PC-3 (cell line): ENCODE measurements at regions not wholly inside any gene's neighbourhood (a gene's known extent, or its start where the extent isn't known, plus 50 kb on each side); places are given as distances from the start of the nearest gene placed in this dataset.

ENCODE experiments used
- ATAC-seq: fragments of 200-7000 bp; cut with Tn5 transposase; 2 replicates; pipeline ENCODE4 v1.9.1; 2020; ENCODE audit warnings: mild to moderate bottlenecking, moderate library complexity
- BruUV-seq: library from RNA; stranded (reverse); fragments of 400-500 nt; replicated peaks from 2 replicates; lab custom pipeline; 2021; lab: Mats Ljungman, UMichigan
- CTCF ChIA-PET: fragments of 300-600 bp; sonication (Branson Sonifier 250); formaldehyde crosslinking; loops from one replicate; lab custom pipeline; 2022; ENCODE audit warnings: antibody characterized with exemption; lab: Charles Lee
- POLR2A ChIA-PET: fragments of 300-600 bp; sonication (Branson Sonifier 250); formaldehyde crosslinking; loops from one replicate; lab custom pipeline; 2022; ENCODE audit warnings: antibody characterized with exemption; ENCODE audit not compliant: unreplicated experiment; lab: Charles Lee
- DNase-seq: peaks from one replicate; pipeline ENCODE4 v3.0.0-alpha.2; 2015
- H2AFZ ChIP-seq: fragments of 300-600 bp; sonication (generic); 2 replicates; pipeline ENCODE4 v1.6.0; 2016; ENCODE audit warnings: antibody characterized with exemption, low read length
- H3F3A ChIP-seq: fragments of 300-600 bp; sonication (generic); one replicate; pipeline ENCODE4 v1.6.0; 2017; ENCODE audit warnings: antibody characterized with exemption, low read length, control low read depth, mild to moderate bottlenecking; ENCODE audit not compliant: unreplicated experiment
- H3K27ac ChIP-seq: fragments of 300-600 bp; sonication (generic); 2 replicates; pipeline ENCODE4 v1.5.1; 2016; ENCODE audit warnings: mild to moderate bottlenecking, low read length
- H3K27me3 ChIP-seq: fragments of 300-600 bp; sonication (generic); 2 replicates; pipeline ENCODE4 v1.6.1; 2016; ENCODE audit warnings: low read length, mixed read lengths
- H3K36me3 ChIP-seq: fragments of 300-600 bp; sonication (generic); 2 replicates; pipeline ENCODE4 v1.6.1; 2016; ENCODE audit warnings: low read depth, mixed run types, low read length, mixed read lengths
- H3K4me1 ChIP-seq: fragments of 300-600 bp; sonication (generic); 2 replicates; pipeline ENCODE4 v1.5.1; 2016; ENCODE audit warnings: low read length; ENCODE audit not compliant: insufficient read depth
- H3K4me2 ChIP-seq: fragments of 300-600 bp; sonication (generic); 2 replicates; pipeline ENCODE4 v1.6.0; 2016; ENCODE audit warnings: low read length
- H3K4me3 ChIP-seq: fragments of 300-600 bp; sonication (generic); 2 replicates; pipeline ENCODE4 v1.5.1; 2016; ENCODE audit warnings: mild to moderate bottlenecking, low read length, mixed read lengths
- H3K79me2 ChIP-seq: fragments of 300-600 bp; sonication (generic); 2 replicates; pipeline ENCODE4 v1.6.1; 2017; ENCODE audit warnings: low read length, mixed read lengths
- H3K9ac ChIP-seq: fragments of 300-600 bp; sonication (generic); 2 replicates; pipeline ENCODE4 v1.6.0; 2016; ENCODE audit warnings: mild to moderate bottlenecking, low read length
- H3K9me2 ChIP-seq: fragments of 300-600 bp; sonication (generic); replicated peaks from 2 replicates; pipeline ENCODE4 v1.6.1; 2016; ENCODE audit warnings: mixed run types, low read length, mixed read lengths
- H3K9me3 ChIP-seq: fragments of 300-600 bp; sonication (generic); 2 replicates; pipeline ENCODE4 v1.6.1; 2016; ENCODE audit warnings: low read length, mixed read lengths
- H4K20me1 ChIP-seq: fragments of 300-600 bp; sonication (generic); 2 replicates; pipeline ENCODE4 v1.6.1; 2016; ENCODE audit warnings: low read length, mixed read lengths
- EZH2 ChIP-seq: fragments of 300-600 bp; sonication (generic); IDR thresholded peaks from one replicate; pipeline ENCODE4 v1.6.1; 2017; ENCODE audit warnings: antibody characterized with exemption, mild to moderate bottlenecking, low read length; ENCODE audit not compliant: unreplicated experiment
- EZH2phosphoT487 ChIP-seq: fragments of 300-600 bp; sonication (generic); IDR thresholded peaks from 2 replicates; pipeline ENCODE4 v1.6.1; 2018; ENCODE audit warnings: mild to moderate bottlenecking, antibody characterized with exemption, low read length, borderline replicate concordance
- intact Hi-C: fragments of 100-400 bp; cut with micrococcal nuclease; formaldehyde crosslinking; loops from 2 replicates; pipeline ENCODE4 v1.9.0; 2023
- TF ChIP-seq, protein P1 (sequence below): fragments of 300-600 bp; sonication (generic); conservative IDR thresholded peaks from 2 replicates; pipeline ENCODE4 v1.5.1; 2017; ENCODE audit warnings: antibody characterized with exemption, low read depth, mild to moderate bottlenecking, low read length

DNA sequence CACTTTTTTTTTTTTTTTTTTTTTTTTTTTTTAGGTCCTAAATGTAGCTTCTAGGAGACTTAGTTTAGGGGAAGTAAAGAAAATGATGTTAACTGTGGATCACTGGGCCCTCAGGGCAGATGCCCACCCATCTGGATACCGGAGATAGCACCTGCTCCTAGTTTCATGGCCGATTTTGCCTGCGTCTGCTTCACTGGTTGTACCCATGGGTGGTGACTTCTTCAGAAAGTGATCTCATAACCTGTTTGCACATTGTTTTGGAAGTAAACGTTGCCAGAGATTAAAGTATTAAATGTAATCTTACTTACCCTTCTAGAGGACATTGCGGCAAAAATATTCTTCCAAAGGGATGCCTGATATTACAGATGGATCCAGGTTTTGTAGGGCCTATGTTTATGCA, 79.8 kb upstream of the SGK1 start:
- Histone ChIP-seq H3K9ac (no peak overlapping the region), H3K27me3 (no peaks in the 10 kb centered on the region), H3K4me1 (peaks cover 48% of the 10 kb centered on the region), H3F3A (no peaks in the 10 kb centered on the region), H3K9me2 (no peaks in the 10 kb centered on the region), H2AFZ (no peak overlapping the region), H3K36me3 (no peaks in the 10 kb centered on the region), H4K20me1 (no peaks in the 10 kb centered on the region), H3K27ac (no peak overlapping the region), H3K4me3 (no peak overlapping the region), H3K9me3 (no peaks in the 10 kb centered on the region), H3K79me2 (no peaks in the 10 kb centered on the region), H3K4me2 (no peak overlapping the region)
- intact Hi-C loops = no loop called here
- no TSS peak for BruUV-seq
- ChIA-PET POLR2A (no interaction called here), CTCF (no interaction called here)
- TF ChIP-seq EZH2phosphoT487 = no peak
- TF ChIP-seq EZH2 = no peak
- no peak for DNase-seq
- ATAC-seq = no peak

DNA sequence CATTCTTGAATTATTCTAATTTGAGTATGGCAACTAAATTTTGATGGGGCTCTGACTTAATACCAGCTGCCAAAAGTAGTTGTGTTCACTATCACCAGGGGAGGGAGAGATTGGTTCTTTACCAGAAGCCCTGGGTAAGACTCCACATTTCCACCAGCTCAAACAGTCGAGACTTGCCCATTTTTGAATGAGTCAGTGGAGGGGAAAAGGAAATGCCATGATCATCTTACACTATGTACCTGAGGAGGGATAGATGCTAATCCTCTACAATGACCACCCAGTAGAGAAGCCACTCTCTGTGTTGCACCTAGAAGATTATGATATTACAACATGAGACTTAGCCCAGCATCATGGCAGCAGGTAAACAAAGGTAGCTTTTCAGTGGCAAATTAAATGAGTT, 77.0 kb upstream of the SGK1 start:
- Histone ChIP-seq H3K4me1 (peaks cover 24% of the 10 kb centered on the region), H3K27me3 (no peaks in the 10 kb centered on the region), H3K4me2 (peak overlapping the region; percentile 8), H3K9me2 (no peaks in the 10 kb centered on the region), H3K27ac (peak overlapping the region; percentile 15; the same call in 1 of the 2 replicates), H3K9ac (no peak overlapping the region), H3F3A (no peaks in the 10 kb centered on the region), H3K36me3 (no peaks in the 10 kb centered on the region), H3K9me3 (no peaks in the 10 kb centered on the region), H2AFZ (no peak overlapping the region), H3K79me2 (no peaks in the 10 kb centered on the region), H4K20me1 (no peaks in the 10 kb centered on the region), H3K4me3 (no peak overlapping the region)
- TF ChIP-seq, protein P1, sequence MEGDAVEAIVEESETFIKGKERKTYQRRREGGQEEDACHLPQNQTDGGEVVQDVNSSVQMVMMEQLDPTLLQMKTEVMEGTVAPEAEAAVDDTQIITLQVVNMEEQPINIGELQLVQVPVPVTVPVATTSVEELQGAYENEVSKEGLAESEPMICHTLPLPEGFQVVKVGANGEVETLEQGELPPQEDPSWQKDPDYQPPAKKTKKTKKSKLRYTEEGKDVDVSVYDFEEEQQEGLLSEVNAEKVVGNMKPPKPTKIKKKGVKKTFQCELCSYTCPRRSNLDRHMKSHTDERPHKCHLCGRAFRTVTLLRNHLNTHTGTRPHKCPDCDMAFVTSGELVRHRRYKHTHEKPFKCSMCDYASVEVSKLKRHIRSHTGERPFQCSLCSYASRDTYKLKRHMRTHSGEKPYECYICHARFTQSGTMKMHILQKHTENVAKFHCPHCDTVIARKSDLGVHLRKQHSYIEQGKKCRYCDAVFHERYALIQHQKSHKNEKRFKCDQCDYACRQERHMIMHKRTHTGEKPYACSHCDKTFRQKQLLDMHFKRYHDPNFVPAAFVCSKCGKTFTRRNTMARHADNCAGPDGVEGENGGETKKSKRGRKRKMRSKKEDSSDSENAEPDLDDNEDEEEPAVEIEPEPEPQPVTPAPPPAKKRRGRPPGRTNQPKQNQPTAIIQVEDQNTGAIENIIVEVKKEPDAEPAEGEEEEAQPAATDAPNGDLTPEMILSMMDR = no peak
- intact Hi-C loops = no loop called here
- DNase-seq (peak; percentile 8), ATAC-seq (peak; percentile 49)
- ChIA-PET POLR2A (no interaction called here), CTCF (interaction anchor here (0.6 kb wide), 1 partner anchor 1028 kb away, joined by 3 read pairs; no protein-coding TSS in a partner anchor)
- BruUV-seq = no TSS peak

DNA sequence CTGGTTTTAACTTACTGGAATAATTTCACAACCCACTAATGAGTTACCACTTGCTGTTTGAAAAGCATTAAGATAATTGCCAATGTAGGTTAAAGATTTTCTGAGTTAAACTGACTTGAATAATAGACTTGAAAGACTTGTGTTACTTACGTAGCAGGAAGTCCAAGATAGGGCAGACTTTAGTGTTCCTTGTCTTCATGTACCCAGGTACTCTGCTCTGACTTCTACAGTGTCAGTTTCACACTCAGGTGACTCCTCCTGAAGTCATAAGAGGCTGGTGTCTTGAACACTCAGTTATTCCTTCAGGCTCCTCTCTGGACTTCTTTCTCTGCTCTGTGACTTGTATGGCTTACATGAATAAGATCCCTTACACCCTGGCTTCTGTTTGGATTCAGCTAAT, 76.3 kb upstream of the SGK1 start:
- no TSS peak for BruUV-seq
- no peaks in the 10 kb centered on the region for H4K20me1 ChIP-seq
- H3K9me2 ChIP-seq = no peaks in the 10 kb centered on the region
- H3K4me1 ChIP-seq = peaks cover 23% of the 10 kb centered on the region
- H3F3A ChIP-seq = no peaks in the 10 kb centered on the region
- no peak overlapping the region for H3K4me3 ChIP-seq
- no peaks in the 10 kb centered on the region for H3K36me3 ChIP-seq
- TF ChIP-seq, protein P1 = no peak
- no peak for TF ChIP-seq EZH2phosphoT487
- no peak for TF ChIP-seq EZH2
- no peaks in the 10 kb centered on the region for H3K9me3 ChIP-seq
- no peaks in the 10 kb centered on the region for H3K79me2 ChIP-seq
- POLR2A ChIA-PET = no interaction called here
- no peak overlapping the region for H3K4me2 ChIP-seq
- intact Hi-C loops = no loop called here
- ATAC-seq = no peak
- no peaks in the 10 kb centered on the region for H3K27me3 ChIP-seq
- no peak overlapping the region for H2AFZ ChIP-seq
- no peak for DNase-seq
- no peak overlapping the region for H3K27ac ChIP-seq
- H3K9ac ChIP-seq = no peak overlapping the region
- CTCF ChIA-PET = no interaction called here
